HG02870 (cell line): ENCODE measurements at regions not wholly inside any gene's neighbourhood (a gene's known extent, or its start where the extent isn't known, plus 50 kb on each side); places are given as distances from the start of the nearest gene placed in this dataset.
A peak's percentile ranks its signal among the peaks of the same experiment; 100 is the strongest.

Experiments
- ATAC-seq: cut with Tn5 transposase; IDR thresholded peaks from one replicate; pipeline ENCODE4 v1.9.1; 2021; ENCODE audit warnings: mild to moderate bottlenecking, moderate library complexity; ENCODE audit not compliant: unreplicated experiment

DNA sequence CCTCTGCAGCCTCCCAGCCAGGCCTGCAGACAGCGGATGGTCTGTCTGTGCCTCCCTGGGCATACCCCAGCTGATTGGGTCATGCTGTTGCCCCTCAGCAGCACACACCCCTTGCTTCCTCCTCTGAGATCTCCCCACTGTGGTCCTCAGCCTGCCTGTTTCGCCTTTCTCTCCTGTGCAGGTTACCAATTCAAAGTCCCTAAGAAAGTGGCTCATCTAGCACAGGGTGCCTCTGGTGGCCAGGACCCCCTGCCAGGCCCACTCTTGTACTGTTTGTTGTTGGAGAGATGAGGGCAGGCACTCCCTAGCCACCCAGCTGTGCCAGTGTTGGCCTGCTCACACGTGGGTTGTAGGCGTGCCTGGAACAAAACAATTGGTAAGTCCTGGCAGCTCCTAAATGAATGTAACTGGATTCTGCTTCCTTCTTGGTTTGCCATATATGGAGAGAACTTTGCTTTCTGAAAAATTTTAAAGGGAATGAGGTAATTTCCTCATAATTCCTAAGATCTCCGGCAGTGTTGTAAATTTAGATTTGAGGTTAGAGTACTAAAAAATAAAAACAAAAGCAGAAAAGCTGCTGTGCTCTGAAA lies 213.2 kb upstream of the IL12A start:
- no peak for ATAC-seq

DNA sequence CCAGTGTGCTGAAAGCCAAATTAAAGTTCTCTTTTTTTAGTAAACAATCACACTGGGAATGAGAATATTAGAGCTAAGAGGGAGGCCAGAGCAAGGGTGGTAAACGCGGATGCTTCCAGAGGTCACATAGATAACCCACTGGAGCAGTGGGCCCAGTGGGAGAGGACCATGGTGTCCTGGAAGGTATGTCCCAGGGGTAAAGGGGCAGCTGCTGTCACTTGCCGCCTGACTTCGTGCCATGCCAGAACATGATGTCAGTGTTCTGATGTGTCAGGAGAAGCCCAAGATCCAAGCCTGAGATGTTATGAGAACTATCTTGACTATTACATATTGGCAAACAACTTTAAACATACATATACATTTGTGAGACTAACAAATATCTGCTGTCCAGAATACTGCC lies 211.9 kb upstream of the IL12A start:
- no peak for ATAC-seq

DNA sequence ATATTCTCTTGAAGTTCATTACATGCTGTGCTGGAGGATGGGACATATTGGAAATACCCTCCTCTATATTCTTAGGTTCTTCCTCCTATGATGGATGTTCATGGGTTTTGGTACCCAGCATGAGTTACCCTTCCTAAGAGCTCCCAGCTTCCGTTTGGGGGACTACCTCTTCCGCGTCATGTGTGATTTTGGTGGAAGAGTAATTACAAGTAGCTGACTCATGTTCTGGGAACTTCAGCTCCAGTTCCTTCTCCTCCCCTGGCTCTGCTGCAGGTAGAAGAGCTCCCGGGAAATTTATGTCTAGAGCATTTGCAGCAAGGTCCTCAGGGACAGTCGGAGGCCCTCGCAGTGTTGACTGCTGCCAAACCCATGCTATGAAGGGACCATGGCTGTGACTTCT lies 208.8 kb upstream of the IL12A start:
- no peak for ATAC-seq

DNA sequence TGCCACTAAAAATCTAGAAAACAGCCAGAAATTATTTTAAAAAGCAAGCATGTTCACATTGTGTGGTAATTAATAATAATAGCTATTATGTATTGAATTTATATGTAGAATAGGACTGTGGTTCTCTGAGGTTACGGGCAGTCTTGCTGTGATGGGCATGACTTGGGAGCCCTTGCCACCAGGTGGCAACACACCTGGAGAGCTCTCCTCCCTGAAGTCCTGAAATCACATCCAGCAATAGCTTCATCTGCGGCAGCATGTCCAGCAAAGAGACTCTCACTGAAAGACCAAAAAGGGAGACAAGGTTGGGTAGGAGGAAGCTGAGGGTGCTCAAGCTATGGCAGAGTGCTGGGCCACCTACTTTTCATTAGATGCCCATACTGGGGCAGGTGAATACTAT lies 206.8 kb upstream of the IL12A start:
- no peak for ATAC-seq

DNA sequence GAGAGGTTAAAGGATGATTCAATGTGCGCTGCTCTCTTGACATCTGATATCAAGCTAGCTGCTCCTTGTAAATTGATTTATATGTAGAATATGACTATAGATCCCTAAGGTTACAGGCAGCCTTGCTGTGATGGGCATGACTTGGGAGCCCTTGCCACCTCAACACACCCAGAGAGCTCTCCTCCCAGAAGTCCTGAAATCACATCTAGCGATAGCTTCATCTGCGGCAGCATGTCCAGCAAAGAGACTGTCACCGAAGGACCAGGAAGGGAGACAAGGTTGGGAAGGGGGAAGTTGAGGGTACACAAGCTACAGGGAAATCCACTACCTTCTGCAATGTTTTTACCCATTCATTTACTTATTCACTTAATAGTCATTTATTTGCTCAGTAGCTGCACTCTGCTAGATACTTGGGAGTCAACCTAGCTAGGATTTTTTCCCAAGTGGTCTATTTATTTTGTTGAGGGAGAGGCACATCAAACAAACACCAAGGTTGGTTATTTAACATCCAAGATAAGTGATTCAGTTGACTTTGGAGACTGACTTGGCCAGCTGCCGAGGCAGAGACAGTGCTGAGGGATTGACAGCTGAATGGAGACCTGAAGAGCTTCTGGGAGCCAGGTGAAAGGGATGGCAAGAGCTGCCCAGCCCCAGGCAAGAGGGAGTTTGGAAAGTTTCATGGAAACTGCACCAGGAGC lies 205.8 kb upstream of the IL12A start:
- ATAC-seq: no peak

DNA sequence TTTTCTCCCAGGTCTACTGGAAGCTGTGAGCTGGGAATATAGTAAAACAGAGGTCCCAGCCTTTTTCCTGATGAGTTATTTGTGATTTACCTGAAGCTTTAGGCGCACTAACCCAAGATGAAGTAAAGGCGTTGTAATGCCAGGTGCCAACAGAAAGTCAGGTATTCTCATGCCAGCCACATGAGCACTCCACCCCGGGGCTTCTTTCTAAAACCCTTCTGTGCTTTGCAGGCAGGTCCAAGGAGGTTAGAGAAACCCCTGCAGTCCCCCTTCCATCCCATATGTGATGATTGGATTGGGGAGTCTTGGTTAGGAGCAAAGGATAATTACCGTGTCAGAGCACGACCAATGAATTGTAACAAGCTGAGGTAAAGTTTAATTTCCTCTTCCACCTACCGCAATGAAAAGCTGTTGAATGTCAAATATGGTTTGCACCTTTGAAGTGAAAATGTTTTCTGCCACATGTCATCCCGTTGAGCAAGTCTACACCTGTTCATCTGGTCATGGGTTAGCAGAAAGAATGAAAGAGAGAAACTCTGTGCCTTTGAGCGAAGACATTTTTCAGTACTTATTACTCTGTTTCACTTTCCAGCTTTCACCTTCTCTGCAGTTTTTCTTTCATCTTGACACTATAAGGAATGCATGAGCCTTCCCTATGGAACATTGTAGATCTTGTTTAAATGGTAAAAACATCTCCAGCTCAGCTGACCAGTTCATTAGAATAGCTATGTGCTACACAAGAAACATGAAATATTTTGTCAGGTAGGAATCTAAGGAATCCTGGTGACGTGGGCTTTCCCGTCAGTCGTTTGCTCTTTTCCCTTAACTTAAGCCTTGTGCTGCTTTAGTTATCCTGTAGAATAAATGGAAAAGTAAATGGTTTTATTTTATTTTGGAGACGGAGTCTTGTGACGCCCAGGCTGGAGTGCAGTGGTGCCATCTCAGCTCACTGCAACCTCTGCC lies 204.6 kb upstream of the IL12A start:
- ATAC-seq: peak; percentile 90

DNA sequence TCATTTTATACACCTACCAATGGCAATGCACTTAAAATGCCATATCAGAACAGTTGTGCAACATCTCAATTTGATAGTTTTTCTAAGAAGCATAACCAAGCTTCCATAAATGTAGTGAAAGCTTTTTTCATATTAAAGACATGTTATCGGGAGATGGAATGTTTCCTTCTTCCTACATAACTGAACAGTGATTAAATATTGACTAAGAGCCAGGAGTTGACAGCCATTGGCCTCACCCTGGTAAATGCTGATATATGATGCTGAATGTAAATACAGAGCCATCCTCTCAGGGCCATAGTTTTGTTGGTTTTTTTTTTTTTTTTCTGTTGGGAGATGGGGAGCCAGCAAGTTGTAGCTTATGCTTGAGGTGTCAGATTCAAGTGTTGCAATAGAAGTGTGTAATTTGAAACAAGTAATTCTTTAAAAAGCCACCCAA lies 203.3 kb upstream of the IL12A start:
- ATAC-seq: no peak

DNA sequence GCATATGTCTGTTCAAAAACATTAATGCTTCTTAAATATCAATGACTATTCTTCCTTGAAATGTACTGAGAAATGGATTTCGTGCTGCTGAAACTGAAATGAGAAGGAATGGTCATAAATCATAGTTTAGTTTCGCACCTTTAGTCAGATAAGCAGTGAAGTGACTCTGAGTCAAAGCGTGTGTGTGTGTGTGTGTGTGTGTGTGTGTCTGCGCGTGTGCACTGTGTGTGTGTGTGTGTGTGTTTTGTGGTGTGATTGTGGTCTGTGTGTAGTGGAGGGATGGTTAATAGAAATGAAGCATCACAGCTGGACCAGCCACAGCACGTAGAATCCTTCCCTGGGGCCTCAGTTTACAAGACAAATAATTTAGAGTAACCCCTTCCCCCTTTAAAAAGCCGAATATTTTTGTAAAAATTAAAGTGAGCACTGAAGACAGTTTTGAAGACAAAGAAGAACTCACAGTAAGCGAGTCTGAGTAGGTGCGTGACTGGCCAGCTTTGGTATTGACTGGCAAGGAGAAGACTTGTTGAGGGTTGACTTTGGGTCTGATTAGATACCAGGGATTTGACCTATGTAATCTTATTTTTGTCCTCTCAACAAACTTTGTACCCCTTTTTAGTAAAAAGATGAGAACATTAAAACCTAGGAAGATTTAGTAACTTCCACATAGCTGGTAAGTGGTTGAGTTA lies 202.0 kb upstream of the IL12A start:
- no peak for ATAC-seq

DNA sequence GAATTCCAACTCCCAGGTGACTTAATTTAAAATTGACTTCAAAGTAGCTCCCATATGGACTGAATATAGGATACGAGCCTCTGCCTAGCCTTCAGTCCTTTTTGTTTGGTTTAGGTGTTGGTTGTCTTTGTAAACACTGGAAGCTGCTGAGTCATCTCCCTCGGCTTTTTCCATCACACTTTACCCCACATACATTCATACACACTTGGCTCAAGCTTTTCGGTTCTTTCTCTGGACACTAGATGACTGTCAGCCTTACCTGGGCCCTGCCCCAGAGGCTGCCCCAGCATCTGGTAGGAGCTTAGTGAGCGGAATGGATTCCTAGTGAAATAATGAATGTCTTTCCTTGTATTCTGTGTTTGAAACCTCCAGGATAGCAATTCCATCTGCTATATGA lies 201.5 kb upstream of the IL12A start:
- ATAC-seq: no peak

DNA sequence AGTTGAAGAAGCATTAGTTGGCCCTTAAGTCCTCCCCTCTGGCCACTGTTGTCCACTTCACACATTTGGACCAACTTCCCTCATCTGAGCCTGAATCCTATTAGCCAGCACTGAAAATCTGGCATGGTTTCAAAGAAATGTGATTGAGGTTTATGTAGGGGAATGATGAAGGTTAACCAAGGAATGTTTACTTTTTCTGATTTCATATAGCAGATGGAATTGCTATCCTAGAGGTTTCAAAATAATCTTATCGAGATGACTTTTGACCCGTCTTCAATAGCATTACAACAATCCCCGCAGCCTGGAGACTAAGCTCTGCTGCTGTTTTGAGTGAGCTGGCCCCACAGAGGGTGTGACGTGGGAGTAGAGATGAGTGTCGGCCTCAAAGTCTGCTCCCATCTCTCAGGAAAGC lies 200.8 kb upstream of the IL12A start:
- ATAC-seq: no peak

DNA sequence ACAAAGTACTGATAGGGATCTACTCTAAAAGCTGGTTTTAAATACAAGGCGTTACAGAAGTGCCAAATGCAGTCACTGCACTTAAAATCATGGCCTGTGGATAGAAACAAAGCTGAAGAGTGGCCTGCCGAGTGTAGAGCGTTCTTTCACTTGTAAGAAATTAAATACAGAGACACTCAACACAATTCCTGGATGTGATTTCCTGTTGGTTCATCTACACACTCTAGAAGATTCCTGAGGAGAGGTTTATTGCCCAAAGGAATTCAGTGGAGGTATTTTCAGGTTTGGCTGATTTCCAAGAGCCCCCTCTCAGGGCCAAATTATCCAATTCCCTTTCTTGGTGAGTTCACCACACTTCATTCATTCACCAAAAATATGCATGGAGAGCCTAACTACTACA lies 200.3 kb upstream of the IL12A start:
- ATAC-seq: no peak

DNA sequence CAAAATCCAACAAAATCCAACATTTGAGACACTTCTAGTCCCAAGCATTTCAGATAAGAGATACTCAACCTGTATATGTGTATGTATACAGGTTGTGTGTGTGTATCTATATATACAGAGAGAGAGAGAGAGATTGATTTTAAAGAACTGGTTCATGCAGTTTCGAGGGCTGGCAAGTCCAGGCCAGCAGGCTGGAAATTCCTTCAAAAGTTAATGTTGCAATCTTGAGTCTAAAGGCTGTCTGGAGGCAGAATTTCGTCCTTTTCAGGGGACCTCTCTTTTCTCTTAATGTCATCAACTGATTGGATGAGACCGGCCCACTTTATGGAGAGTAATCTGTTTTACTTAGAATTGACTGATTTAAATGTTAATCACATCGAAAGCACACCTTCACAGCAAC lies 199.6 kb upstream of the IL12A start:
- no peak for ATAC-seq

DNA sequence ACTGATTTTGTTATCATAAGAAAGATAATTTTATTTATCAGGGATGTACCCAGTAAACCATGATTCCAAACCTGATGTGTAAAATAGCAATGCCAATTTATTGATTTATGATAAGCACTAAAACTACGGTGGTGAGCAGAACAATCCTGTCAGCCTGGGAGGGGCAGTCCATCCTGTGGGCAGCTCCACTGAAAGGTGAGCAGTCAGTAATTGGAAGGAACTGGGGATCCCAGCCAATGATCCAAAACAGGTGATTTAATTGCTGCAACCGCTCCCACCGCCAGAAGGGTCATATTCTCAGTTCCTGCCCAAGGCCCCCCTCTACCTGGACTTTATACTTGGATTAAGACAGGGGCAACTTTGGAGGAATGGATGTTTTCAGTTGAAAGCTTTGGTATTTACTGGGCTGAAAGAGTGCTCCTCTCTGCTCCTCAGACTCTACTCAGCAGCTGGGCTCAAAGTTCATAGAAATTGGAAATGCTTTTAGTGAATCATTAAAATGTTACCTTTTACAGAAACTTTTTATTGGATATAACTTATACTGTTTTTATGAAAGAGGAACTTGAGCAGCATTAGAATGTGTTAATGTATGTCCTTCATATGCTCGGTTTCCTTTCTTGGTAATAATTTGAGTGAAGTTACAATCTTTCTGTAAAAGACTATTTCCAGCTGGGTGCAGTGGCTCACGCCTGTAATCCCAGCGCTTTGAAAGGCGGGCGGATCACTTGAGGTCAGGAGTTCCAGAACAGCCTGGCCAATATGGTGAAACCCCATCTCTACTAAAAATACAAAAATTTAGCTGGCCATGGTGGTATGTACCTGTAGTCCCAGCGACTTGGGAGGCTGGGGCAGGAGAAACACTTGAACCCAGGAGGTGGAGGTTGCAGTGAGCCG lies 198.6 kb upstream of the IL12A start:
- ATAC-seq: no peak

DNA sequence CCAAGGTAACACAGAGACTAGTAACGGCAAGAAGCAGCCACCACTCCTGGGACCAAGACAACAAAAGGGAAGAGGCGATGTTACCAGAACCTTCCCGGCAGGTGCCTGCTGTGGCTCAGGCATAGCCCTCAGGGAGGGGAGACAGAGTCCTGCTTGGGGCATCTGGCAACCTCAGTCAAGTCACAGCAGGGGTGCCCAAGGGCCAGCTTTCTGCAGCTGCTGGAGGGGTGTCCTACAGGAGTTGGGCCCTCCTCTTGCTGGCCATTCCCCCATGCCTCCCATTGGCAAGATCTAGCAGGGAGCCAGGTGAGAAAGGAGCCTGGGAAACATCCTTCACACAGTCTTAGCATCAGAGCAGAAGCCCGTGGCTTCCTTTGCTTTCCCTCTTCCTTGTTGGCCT lies 197.3 kb upstream of the IL12A start:
- ATAC-seq: no peak

DNA sequence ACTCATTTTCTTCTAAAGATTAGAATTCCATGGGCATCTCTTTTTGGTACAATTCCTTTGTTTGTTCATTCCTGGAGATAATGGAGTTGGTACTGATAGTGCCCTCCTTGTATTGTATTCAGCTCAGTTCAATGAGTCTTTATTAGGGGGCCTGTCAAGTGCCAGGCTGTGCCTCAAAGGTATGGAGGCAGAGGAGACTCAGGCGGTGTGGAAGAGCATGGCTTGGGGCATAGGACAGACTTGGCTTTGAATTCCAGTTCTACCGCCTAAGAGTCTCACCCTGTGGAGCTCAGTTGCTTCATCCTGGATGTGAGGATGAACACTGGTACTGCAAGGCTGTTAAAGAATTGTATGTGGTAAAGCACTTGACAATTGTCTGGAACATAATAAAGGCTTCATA lies 196.6 kb upstream of the IL12A start:
- no peak for ATAC-seq

DNA sequence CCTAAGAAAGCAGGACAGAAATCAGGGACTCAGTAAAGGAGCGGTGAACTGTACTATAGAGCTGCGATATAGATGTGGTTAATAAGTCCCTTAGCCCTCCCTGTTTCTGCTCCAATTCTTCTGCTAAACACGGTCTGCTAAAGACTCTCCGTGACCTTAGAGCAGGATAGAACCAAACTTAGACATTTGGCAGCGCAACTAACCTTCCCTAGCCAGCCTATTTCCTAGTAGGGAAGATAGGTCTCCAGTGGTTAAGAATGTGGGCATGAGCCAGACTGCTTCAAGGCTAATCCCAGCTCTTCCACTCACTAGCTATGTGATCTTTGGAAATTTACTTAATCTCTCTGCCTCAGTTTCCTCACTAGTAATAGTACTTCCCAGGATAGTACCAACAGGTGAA lies 193.6 kb upstream of the IL12A start:
- ATAC-seq: no peak

DNA sequence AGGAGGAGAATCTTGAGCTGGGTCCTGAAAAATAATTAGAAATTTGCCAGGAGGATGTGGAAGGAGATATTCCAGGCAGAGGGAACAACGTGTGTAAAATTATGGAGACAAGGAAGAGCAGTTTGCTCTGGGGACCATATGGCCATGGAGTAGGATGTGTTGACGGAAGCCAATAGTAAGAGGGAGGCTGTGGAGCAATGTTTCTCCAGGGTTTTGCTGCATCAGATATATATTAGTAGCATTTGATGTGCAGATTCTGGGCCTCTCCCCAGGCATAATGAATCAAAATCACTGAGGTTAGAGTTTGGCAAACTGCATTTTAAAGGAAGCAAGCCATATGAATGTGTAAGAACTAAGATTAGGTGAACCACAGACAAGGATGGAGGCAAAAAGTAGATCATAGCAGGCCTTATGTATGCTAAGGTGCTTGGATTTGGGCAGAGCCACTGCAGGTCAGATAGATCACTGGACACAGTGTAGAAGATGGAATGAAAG lies 192.9 kb upstream of the IL12A start:
- no peak for ATAC-seq

DNA sequence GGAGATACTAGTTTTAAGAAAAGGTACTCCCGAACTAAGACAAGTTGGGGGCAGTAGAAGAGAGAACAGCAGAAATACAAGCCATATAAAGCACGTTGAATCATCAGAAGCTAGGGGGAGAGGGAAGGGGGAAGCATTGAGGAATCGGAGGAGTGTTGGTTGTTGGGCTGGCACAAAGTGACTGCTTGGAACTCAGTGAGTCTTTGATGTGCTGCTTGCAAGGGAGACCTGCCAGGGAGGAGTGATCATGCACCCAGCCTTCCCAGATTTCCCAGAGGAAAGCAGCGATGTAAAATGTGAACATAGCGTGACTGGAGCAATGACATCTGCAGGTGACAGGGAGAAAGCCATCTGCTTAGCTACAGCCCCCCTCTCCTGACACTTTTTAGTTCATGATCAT lies 192.4 kb upstream of the IL12A start:
- ATAC-seq: no peak

DNA sequence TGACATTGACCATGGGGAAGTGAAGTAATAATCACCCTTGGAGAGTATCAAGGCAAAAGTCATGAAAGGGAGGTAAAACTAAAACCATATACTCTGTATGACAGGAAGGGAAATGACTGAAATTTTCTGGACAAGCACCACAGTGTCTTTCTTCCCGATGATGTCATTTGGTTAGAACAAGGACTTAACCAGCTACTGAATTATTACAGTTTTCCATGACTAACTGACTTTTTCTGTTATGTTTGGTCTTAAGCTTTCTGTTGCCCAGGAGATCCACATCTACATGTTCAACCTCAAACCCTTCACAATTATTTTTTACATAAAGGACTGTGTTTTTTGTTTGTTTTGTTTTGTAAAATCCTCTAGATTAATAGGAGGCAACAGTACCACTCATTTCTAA lies 191.9 kb upstream of the IL12A start:
- no peak for ATAC-seq

DNA sequence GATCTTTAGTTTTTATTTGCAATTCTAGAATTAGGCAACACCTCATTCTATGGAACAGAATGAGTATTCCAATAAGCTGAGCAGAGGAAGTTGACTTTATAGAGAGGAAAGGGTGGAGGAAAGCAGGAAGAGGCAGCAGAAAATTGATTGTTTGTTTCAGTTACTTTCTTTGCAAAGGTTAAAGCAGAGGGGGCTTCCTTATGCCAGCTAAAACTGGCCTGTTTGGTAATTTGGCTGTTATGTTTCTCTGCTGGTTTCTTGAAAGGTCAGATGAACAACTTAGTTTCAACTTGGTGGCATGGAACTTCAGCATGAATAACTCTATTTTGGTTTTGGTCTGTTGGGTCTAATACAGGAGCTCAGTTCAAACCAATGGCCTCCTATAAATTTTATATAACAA lies 190.9 kb upstream of the IL12A start:
- no peak for ATAC-seq
